GM23248 (cell line): ENCODE measurements at regions not wholly inside any gene's neighbourhood (a gene's known extent, or its start where the extent isn't known, plus 50 kb on each side); places are given as distances from the start of the nearest gene placed in this dataset.

ENCODE experiments used
- DNase-seq: peaks from one replicate; pipeline ENCODE4 v3.0.0-alpha.2; 2015
- H2AFZ ChIP-seq: fragments of 200-600 bp; sonication (generic); 2 replicates; pipeline ENCODE4 v1.6.1; 2016; ENCODE audit warnings: antibody characterized with exemption
- H3F3A ChIP-seq: fragments of 200-600 bp; sonication (generic); 2 replicates; pipeline ENCODE4 v1.6.1; 2016; ENCODE audit warnings: mild to moderate bottlenecking, antibody characterized with exemption, mixed run types; ENCODE audit not compliant: insufficient read depth
- H3K27ac ChIP-seq: fragments of 200-600 bp; sonication (generic); 2 replicates; pipeline ENCODE4 v1.5.1; 2016; ENCODE audit warnings: mild to moderate bottlenecking
- H3K27me3 ChIP-seq: fragments of 200-600 bp; sonication (generic); replicated peaks from 2 replicates; pipeline ENCODE4 v1.6.1; 2016; ENCODE audit warnings: mild to moderate bottlenecking; ENCODE audit not compliant: insufficient read depth
- H3K36me3 ChIP-seq: fragments of 200-600 bp; sonication (generic); 2 replicates; pipeline ENCODE4 v1.6.1; 2016; ENCODE audit warnings: low read depth, mild to moderate bottlenecking
- H3K4me1 ChIP-seq: fragments of 200-600 bp; sonication (generic); 2 replicates; pipeline ENCODE4 v1.6.1; 2016; ENCODE audit warnings: mild to moderate bottlenecking; ENCODE audit not compliant: insufficient read depth
- H3K4me2 ChIP-seq: fragments of 200-600 bp; sonication (generic); one replicate; pipeline ENCODE4 v1.6.1; 2016; ENCODE audit warnings: mild to moderate bottlenecking; ENCODE audit not compliant: unreplicated experiment
- H3K4me3 ChIP-seq: fragments of 200-600 bp; sonication (generic); 2 replicates; pipeline ENCODE4 v1.5.1; 2016; ENCODE audit warnings: mild to moderate bottlenecking
- H3K79me2 ChIP-seq: fragments of 200-600 bp; sonication (generic); 2 replicates; pipeline ENCODE4 v1.6.1; 2016; ENCODE audit warnings: mild to moderate bottlenecking; ENCODE audit not compliant: insufficient read depth
- H3K9ac ChIP-seq: fragments of 200-600 bp; sonication (generic); 2 replicates; pipeline ENCODE4 v1.6.1; 2016; ENCODE audit warnings: mild to moderate bottlenecking
- H3K9me2 ChIP-seq: fragments of 200-600 bp; sonication (generic); 2 replicates; pipeline ENCODE4 v1.6.1; 2016; ENCODE audit warnings: mixed run types, mild to moderate bottlenecking, moderate library complexity; ENCODE audit not compliant: insufficient read depth
- H3K9me3 ChIP-seq: fragments of 200-600 bp; sonication (generic); one replicate; pipeline ENCODE4 v1.6.1; 2017; ENCODE audit warnings: low read depth
- H4K20me1 ChIP-seq: fragments of 200-600 bp; sonication (generic); 2 replicates; pipeline ENCODE4 v1.6.0; 2016; ENCODE audit not compliant: insufficient read depth
- EZH2 ChIP-seq: fragments of 200-600 bp; sonication (generic); IDR thresholded peaks from 2 replicates; pipeline ENCODE4 v1.6.1; 2018; ENCODE audit warnings: antibody characterized with exemption, mild to moderate bottlenecking; ENCODE audit not compliant: insufficient read depth, poor library complexity, severe bottlenecking
- EZH2phosphoT487 ChIP-seq: fragments of 200-600 bp; sonication (generic); IDR thresholded peaks from 2 replicates; pipeline ENCODE4 v1.6.1; 2018; ENCODE audit warnings: antibody characterized with exemption, moderate library complexity, mild to moderate bottlenecking, low read depth; ENCODE audit not compliant: insufficient read depth
- WGBS, 2 experiments: methylation state at CpG; one replicate each; pipeline ENCODE4 v1.1.6; 2015 to 2017; ENCODE audit warnings: low lambda C conversion rate in 2 of 2, low coverage in 1 of 2; ENCODE audit errors: missing lambda C conversion rate in 2 of 2; 5-methylcytosine and 5-hydroxymethylcytosine counted together
- in situ Hi-C: fragments of 300-500 bp; cut with MboI; formaldehyde crosslinking; loops from 2 replicates; pipeline ENCODE4 v1.15.0; 2020

DNA sequence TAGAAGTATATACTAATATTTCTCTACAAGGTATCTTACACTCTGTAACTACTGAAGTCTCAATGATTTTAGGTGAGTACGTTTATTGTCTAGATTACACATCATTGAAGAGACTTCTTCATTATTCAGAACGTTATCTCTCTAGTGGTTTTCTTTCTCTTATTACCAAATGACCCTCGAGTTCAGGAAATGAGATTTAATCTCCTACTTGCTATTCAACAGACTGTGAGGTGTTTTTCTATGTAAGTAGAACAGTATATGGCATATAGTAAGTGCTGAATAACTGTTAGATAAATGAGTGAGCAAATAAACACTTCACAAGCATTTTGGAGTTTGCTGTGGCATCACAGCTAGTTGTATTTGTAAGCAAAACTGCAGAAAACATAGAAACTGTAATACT, 947.2 kb upstream of the SLC39A10 start:
- Histone ChIP-seq H3K79me2 (no peaks in the 10 kb centered on the region), H3F3A (no peaks in the 10 kb centered on the region), H4K20me1 (no peaks in the 10 kb centered on the region), H2AFZ (no peak overlapping the region), H3K27ac (no peak overlapping the region), H3K4me3 (no peak overlapping the region), H3K4me1 (no peaks in the 10 kb centered on the region), H3K36me3 (no peaks in the 10 kb centered on the region), H3K9me3 (no peaks in the 10 kb centered on the region), H3K9me2 (no peaks in the 10 kb centered on the region), H3K9ac (no peak overlapping the region), H3K27me3 (no peaks in the 10 kb centered on the region), H3K4me2 (no peak overlapping the region)
- no peak for TF ChIP-seq EZH2phosphoT487
- no peak for TF ChIP-seq EZH2
- no peak for DNase-seq
- 3 to 9% methylated on average over 3 of the region's 3 CpGs for WGBS, 2 experiments
- in situ Hi-C loops = no loop called here

DNA sequence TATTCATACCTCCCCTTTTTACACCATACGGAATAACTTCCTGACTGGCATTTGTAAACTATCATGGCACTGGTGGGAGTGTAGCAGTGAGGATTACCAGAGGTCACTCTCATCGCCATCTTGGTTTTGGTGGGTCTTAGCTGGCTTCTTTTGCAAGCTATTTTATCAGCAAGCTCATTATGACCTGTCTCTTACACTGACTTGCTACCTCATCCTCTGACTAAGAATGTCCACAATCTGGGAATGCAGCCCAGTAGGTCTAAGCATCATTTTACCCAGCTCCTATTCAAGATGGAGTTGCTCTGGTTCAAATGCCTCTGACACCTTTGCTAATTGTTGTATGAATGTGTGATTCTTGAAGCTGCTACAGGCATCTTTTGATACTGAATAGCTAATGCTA, 950.8 kb upstream of the SLC39A10 start:
- Histone ChIP-seq H3F3A (no peaks in the 10 kb centered on the region), H3K9ac (no peak overlapping the region), H3K27me3 (no peaks in the 10 kb centered on the region), H3K9me3 (no peaks in the 10 kb centered on the region), H3K36me3 (no peaks in the 10 kb centered on the region), H2AFZ (no peak overlapping the region), H3K4me1 (no peaks in the 10 kb centered on the region), H3K4me3 (no peak overlapping the region), H4K20me1 (no peaks in the 10 kb centered on the region), H3K79me2 (no peaks in the 10 kb centered on the region), H3K9me2 (no peaks in the 10 kb centered on the region), H3K4me2 (no peak overlapping the region), H3K27ac (no peak overlapping the region)
- no peak for DNase-seq
- in situ Hi-C loops = no loop called here
- TF ChIP-seq EZH2 (no peak), EZH2phosphoT487 (no peak)
- WGBS, 2 experiments = 41 to 42% methylated on average over 2 of the region's 2 CpGs

DNA sequence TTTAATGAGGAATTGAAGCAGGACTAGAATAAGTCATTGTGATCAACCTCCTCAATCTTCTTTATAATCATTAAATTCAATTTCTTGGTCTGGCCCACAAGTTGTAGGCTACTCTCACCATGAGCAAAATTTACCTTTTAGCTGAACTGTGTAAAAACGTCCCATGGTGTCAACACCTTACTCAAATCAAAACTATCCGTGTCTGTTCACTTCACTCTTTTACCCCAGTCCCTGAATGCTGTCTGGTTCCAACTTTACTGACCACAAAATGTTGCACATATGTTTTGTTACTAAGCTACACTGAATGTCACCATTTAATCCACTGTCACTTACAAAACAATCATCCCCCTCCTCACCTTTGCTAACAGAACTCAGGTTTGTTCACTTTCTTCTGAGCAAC, 951.6 kb upstream of the SLC39A10 start:
- Histone ChIP-seq H2AFZ (no peak overlapping the region), H3K9me2 (no peaks in the 10 kb centered on the region), H3K9me3 (no peaks in the 10 kb centered on the region), H3F3A (no peaks in the 10 kb centered on the region), H3K79me2 (no peaks in the 10 kb centered on the region), H3K27me3 (no peaks in the 10 kb centered on the region), H4K20me1 (no peaks in the 10 kb centered on the region), H3K4me1 (no peaks in the 10 kb centered on the region), H3K36me3 (no peaks in the 10 kb centered on the region), H3K27ac (no peak overlapping the region), H3K4me3 (no peak overlapping the region), H3K9ac (no peak overlapping the region), H3K4me2 (no peak overlapping the region)
- in situ Hi-C loops = no loop called here
- no peak for DNase-seq
- no peak for TF ChIP-seq EZH2phosphoT487
- TF ChIP-seq EZH2 = no peak
- WGBS, 2 experiments = 5 to 6% methylated on average over 2 of the region's 2 CpGs

DNA sequence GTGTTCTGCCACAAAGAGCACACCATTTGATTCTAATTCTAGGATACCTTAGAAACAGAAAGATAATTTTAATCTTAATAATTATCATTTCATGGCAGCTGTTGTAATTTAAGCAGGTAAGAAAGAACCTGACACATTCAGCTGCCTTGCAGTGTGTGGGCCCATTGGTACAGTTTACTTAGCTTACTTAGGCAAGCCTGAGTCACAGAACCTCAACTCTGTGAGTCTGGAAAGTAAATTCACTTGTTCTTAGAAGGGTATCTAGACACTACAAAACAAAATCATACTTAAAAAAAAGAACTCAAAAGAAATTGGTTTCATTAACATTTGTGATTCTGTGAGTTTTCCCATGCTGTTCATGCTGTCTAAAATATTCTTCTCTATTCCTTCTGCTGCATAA, 956.3 kb upstream of the SLC39A10 start:
- Histone ChIP-seq H3K9ac (no peak overlapping the region), H2AFZ (no peak overlapping the region), H3K27me3 (no peaks in the 10 kb centered on the region), H3K27ac (no peak overlapping the region), H3K4me3 (no peak overlapping the region), H3K4me2 (no peak overlapping the region), H3K79me2 (no peaks in the 10 kb centered on the region), H3K4me1 (no peaks in the 10 kb centered on the region), H4K20me1 (no peaks in the 10 kb centered on the region), H3K9me3 (no peaks in the 10 kb centered on the region), H3K36me3 (no peaks in the 10 kb centered on the region), H3K9me2 (no peaks in the 10 kb centered on the region), H3F3A (no peaks in the 10 kb centered on the region)
- in situ Hi-C loops = no loop called here
- TF ChIP-seq EZH2phosphoT487 = no peak
- TF ChIP-seq EZH2 = no peak
- no peak for DNase-seq

DNA sequence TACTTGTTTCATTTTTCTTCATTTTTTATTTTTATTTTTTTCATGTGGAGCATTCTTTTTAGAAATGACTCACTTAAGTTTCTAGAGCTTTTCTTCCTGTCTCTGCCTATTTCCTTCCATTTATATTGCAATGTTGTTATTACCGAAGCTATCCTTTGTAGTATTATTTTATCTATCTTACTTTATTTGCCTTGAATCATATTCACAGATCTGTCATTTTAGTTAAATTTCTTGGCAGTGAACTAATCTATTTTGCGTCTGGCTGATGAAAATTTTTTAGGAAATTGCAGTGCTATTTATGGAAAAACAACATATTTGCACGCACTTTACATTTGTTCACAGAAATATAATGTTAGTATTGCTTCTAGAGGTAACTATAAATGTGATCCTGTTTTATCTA, 956.9 kb upstream of the SLC39A10 start:
- TF ChIP-seq EZH2phosphoT487 (no peak), EZH2 (no peak)
- Histone ChIP-seq H4K20me1 (no peaks in the 10 kb centered on the region), H2AFZ (no peak overlapping the region)

More for the DNA sequence above, 956.9 kb upstream of the SLC39A10 start:
- no peaks in the 10 kb centered on the region for H3K27me3 ChIP-seq
- no peak overlapping the region for H3K27ac ChIP-seq
- no peak for DNase-seq
- in situ Hi-C loops = no loop called here
- 26 to 43% methylated on average over 3 of the region's 3 CpGs for WGBS, 2 experiments
- H3K9me3 ChIP-seq = no peaks in the 10 kb centered on the region
- no peak overlapping the region for H3K4me3 ChIP-seq
- no peaks in the 10 kb centered on the region for H3K79me2 ChIP-seq
- H3K4me2 ChIP-seq = no peak overlapping the region
- no peaks in the 10 kb centered on the region for H3K36me3 ChIP-seq
- H3K9me2 ChIP-seq = no peaks in the 10 kb centered on the region
- H3K9ac ChIP-seq = no peak overlapping the region
- no peaks in the 10 kb centered on the region for H3F3A ChIP-seq
- H3K4me1 ChIP-seq = no peaks in the 10 kb centered on the region
